Trophoblast cell (in vitro differentiated cells and primary cell): ENCODE measurements at regions not wholly inside any gene's neighbourhood (a gene's known extent, or its start where the extent isn't known, plus 50 kb on each side); places are given as distances from the start of the nearest gene placed in this dataset.
A peak's percentile ranks its signal among the peaks of the same experiment; 100 is the strongest.

Experiments used
- DNase-seq, 2 donors: peaks; one replicate each; pipeline ENCODE4 v3.0.0-alpha.2; 2016
- H2AFZ ChIP-seq: 2 replicates; pipeline ENCODE4 v1.6.1; 2013; ENCODE audit warnings: low read length, moderate library complexity, mild to moderate bottlenecking; ENCODE audit not compliant: insufficient read depth, poor library complexity
- H2AK5ac ChIP-seq: 2 replicates; pipeline ENCODE4 v1.6.1; 2013; ENCODE audit warnings: mild to moderate bottlenecking, low read length
- H2BK120ac ChIP-seq: 2 replicates; pipeline ENCODE4 v1.6.1; 2013; ENCODE audit warnings: low read length, mild to moderate bottlenecking, moderate library complexity; ENCODE audit not compliant: insufficient read depth, poor library complexity
- H2BK12ac ChIP-seq: 2 replicates; pipeline ENCODE4 v1.6.1; 2013; ENCODE audit warnings: mild to moderate bottlenecking, low read length, moderate library complexity
- H2BK5ac ChIP-seq: 2 replicates; pipeline ENCODE4 v1.6.1; 2013; ENCODE audit warnings: low read length, low read depth, moderate library complexity, mild to moderate bottlenecking; ENCODE audit not compliant: poor library complexity
- H3K14ac ChIP-seq: 2 replicates; pipeline ENCODE4 v1.6.1; 2013; ENCODE audit warnings: mild to moderate bottlenecking, low read length
- H3K18ac ChIP-seq: 2 replicates; pipeline ENCODE4 v1.6.1; 2013; ENCODE audit warnings: mild to moderate bottlenecking, low read length
- H3K23ac ChIP-seq: 2 replicates; pipeline ENCODE4 v1.6.1; 2013; ENCODE audit warnings: low read length
- H3K27ac ChIP-seq: 2 replicates; pipeline ENCODE4 v1.5.1; 2013; ENCODE audit warnings: low read depth, mild to moderate bottlenecking, inconsistent platforms, low read length, moderate library complexity
- H3K27me3 ChIP-seq: 2 replicates; pipeline ENCODE4 v1.6.1; 2013; ENCODE audit warnings: inconsistent platforms, mild to moderate bottlenecking, low read length, moderate library complexity; ENCODE audit not compliant: insufficient read depth
- H3K36me3 ChIP-seq, 2 experiments: 1 replicate in 1 of 2; 2 replicates in 1 of 2; pipeline ENCODE4 v1.6.1; 2013; ENCODE audit warnings: low read length in 2 of 2, mild to moderate bottlenecking in 2 of 2, moderate library complexity in 1 of 2; ENCODE audit not compliant: insufficient read depth in 2 of 2, control insufficient read depth in 1 of 2
- H3K4ac ChIP-seq: 2 replicates; pipeline ENCODE4 v1.6.1; 2013; ENCODE audit warnings: low read depth, mild to moderate bottlenecking, low read length, moderate library complexity
- H3K4me1 ChIP-seq, 2 experiments: 1 replicate in 1 of 2; 2 replicates in 1 of 2; pipeline ENCODE4 v1.6.1; 2013; ENCODE audit warnings: low read length in 2 of 2, mild to moderate bottlenecking in 2 of 2, moderate library complexity in 1 of 2; ENCODE audit not compliant: insufficient read depth in 2 of 2, control insufficient read depth in 1 of 2
- H3K4me2 ChIP-seq: 2 replicates; pipeline ENCODE4 v1.6.1; 2013; ENCODE audit warnings: inconsistent platforms, mild to moderate bottlenecking, low read length, moderate library complexity
- H3K4me3 ChIP-seq: 2 replicates; pipeline ENCODE4 v1.5.1; 2013; ENCODE audit warnings: mild to moderate bottlenecking, low read depth, low read length, inconsistent platforms
- H3K79me1 ChIP-seq: one replicate; pipeline ENCODE4 v1.6.1; 2013; ENCODE audit warnings: low read length
- H3K79me2 ChIP-seq: 2 replicates; pipeline ENCODE4 v1.6.1; 2013; ENCODE audit warnings: low read length, mild to moderate bottlenecking; ENCODE audit not compliant: control insufficient read depth, insufficient read depth, poor library complexity
- H3K9ac ChIP-seq: 2 replicates; pipeline ENCODE4 v1.6.1; 2013; ENCODE audit warnings: mild to moderate bottlenecking, low read length
- H3K9me3 ChIP-seq: 2 replicates; pipeline ENCODE4 v1.6.1; 2013; ENCODE audit warnings: low read depth, mild to moderate bottlenecking, control low read depth, inconsistent platforms, low read length; ENCODE audit not compliant: insufficient read depth
- H4K12ac ChIP-seq: 2 replicates; pipeline ENCODE4 v1.6.1; 2013; ENCODE audit warnings: low read depth, mild to moderate bottlenecking, low read length, moderate library complexity
- H4K8ac ChIP-seq: 2 replicates; pipeline ENCODE4 v1.6.1; 2013; ENCODE audit warnings: low read depth, mild to moderate bottlenecking, low read length, moderate library complexity
- H4K91ac ChIP-seq: one replicate; pipeline ENCODE4 v1.6.1; 2013; ENCODE audit warnings: low read depth, mild to moderate bottlenecking, low read length, moderate library complexity
- WGBS: extraction: QIAGEN DNeasy Blood & Tissue Kit; methylation state at CpG from one replicate; pipeline ENCODE4 v1.1.7; 2013; ENCODE audit warnings: missing lambda C conversion rate; ENCODE audit not compliant: insufficient read length, insufficient coverage; ENCODE audit errors: extremely low coverage; 5-methylcytosine and 5-hydroxymethylcytosine counted together

DNA sequence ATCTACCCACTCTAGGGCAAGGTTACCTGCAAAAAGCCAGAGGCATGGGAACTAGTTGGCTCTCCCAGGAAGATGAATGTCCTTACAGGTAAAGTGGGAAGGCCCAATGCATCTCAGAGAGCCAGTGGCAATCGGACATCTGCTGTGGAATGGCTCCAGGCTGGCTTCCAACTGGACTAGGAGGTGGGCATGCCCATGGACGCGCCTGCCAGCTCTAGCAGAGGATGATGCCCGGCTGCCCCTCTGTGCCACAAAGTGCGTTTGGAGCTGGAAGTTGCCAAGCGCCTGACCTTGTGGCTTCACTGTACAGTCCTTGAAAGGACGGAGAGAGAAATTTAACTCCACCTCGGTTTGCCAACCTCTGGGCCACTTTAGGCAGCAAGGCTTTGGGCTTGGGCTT lies 84.4 kb downstream of the NR2F2 start:
- Histone ChIP-seq H3K9ac (no peak overlapping the region), H3K23ac (no peak overlapping the region), H2AK5ac (no peak overlapping the region), H4K91ac (no peak overlapping the region), H3K4me3 (no peak overlapping the region), H2BK5ac (no peak overlapping the region), H3K79me2 (no peaks in the 10 kb centered on the region), H2BK12ac (no peak overlapping the region), H3K4me1 (peaks cover 10 to 12% of the 10 kb centered on the region in 2 experiments), H4K12ac (no peak overlapping the region), H2BK120ac (no peak overlapping the region), H3K9me3 (no peaks in the 10 kb centered on the region), H4K8ac (no peak overlapping the region), H3K27ac (no peak overlapping the region), H3K18ac (no peak overlapping the region), H3K79me1 (no peaks in the 10 kb centered on the region), H3K14ac (no peak overlapping the region), H3K36me3 (no peaks in the 10 kb centered on the region), H3K4me2 (no peak overlapping the region), H3K4ac (no peak overlapping the region), H3K27me3 (peaks cover 63% of the 10 kb centered on the region), H2AFZ (no peak overlapping the region)
- WGBS: no CpG with 5 or more reads among the region's 8 CpGs
- no peak for DNase-seq

DNA sequence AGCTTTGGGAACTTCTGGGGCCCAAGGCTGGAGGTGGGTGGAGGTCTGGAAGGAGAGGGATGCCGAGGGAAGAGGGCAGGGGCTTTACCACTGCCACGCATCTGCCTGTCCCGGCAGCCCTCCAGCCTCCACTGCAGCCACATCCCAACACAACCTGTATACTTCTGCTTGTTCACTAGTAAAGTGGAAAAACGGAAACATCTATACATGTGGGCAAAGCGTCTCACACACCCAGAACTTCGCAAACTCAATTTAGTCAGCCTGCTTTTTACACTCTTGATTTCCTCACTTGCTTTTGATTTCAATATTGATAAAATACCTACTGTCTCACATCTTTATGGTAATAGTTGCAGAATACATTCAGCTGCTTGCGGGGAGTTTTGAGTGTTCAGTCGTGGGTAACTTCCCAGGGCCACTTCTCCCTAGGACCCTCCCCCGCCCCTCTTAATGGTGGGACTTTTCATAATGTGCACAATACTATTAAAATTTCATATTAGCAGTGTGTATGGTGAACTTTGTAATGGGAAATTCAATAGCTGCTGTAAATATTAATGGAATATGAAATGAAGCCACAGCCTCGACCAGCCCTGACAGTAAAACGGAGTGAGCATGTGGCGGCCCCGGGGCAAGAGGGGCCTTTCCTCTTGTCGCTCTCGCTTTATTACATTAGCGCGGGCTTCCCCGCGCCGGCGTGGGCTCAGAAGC lies 85.2 kb downstream of the NR2F2 start:
- Histone ChIP-seq H3K27ac (no peak overlapping the region), H2AFZ (no peak overlapping the region), H3K18ac (no peak overlapping the region), H3K4me1 (peaks cover 10 to 12% of the 10 kb centered on the region in 2 experiments), H3K9me3 (no peaks in the 10 kb centered on the region), H3K36me3 (no peaks in the 10 kb centered on the region), H2AK5ac (no peak overlapping the region), H3K79me2 (no peaks in the 10 kb centered on the region), H3K4ac (no peak overlapping the region), H4K12ac (no peak overlapping the region), H2BK12ac (no peak overlapping the region), H4K8ac (no peak overlapping the region), H3K79me1 (no peaks in the 10 kb centered on the region), H2BK5ac (no peak overlapping the region), H3K4me2 (no peak overlapping the region), H3K4me3 (no peak overlapping the region), H4K91ac (no peak overlapping the region), H3K27me3 (peaks cover 58% of the 10 kb centered on the region), H3K9ac (no peak overlapping the region), H3K23ac (no peak overlapping the region), H2BK120ac (no peak overlapping the region), H3K14ac (no peak overlapping the region)
- no peak for DNase-seq
- WGBS: no CpG with 5 or more reads among the region's 21 CpGs

DNA sequence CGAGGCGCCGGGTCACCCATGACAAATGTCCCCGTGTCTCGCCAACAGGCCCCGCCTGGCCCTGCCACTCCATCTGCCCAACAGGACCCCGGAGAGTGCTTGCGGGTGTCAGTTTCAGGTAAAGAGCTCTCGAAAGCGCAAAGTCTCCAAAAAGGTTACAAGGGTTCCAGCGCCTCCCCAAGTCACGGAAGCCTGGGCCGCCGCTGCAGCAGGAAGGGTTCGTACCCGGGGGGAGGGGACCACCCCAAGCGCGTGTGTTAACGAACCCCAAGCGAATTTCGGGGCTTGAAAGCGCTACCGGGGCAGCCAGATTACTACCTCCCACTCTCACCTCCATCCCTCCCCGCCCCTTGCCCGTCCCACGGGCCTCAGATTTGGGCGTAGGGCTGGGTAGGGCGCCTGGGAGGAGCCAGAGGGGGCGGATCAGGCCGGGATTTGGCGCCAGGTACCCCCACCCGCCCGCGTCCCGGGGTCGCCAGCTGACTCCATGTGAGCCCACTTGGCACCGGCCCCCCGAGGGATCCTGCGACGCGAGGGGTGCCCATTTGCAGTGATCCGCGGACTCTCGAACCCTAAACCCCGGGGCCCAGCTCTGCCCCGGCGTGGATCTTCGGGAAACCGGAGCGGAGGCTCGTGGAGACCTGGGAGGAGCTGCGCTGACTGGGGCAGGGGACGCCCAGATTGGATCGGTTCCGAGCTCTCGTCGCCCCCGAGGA lies 85.9 kb downstream of the NR2F2 start:
- no peak overlapping the region for H3K27ac ChIP-seq
- no peak for DNase-seq
- H2BK120ac ChIP-seq: no peak overlapping the region
- H3K9ac ChIP-seq: no peak overlapping the region
- H3K23ac ChIP-seq: no peak overlapping the region
- H2AK5ac ChIP-seq: no peak overlapping the region
- no peak overlapping the region for H4K8ac ChIP-seq
- H3K27me3 ChIP-seq: peaks cover 53% of the 10 kb centered on the region
- peak overlapping the region; percentile 38 for H2AFZ ChIP-seq
- H3K36me3 ChIP-seq: no peaks in the 10 kb centered on the region
- H3K79me1 ChIP-seq: no peaks in the 10 kb centered on the region
- WGBS: no CpG with 5 or more reads among the region's 58 CpGs
- no peak overlapping the region for H2BK12ac ChIP-seq
- peaks cover 10 to 12% of the 10 kb centered on the region in 2 experiments for H3K4me1 ChIP-seq
- no peak overlapping the region for H3K4me3 ChIP-seq
- no peak overlapping the region for H4K91ac ChIP-seq
- no peaks in the 10 kb centered on the region for H3K9me3 ChIP-seq
- no peak overlapping the region for H3K18ac ChIP-seq
- H3K4ac ChIP-seq: no peak overlapping the region
- peak overlapping the region; percentile 43 for H3K4me2 ChIP-seq
- no peak overlapping the region for H3K14ac ChIP-seq
- H2BK5ac ChIP-seq: no peak overlapping the region
- no peaks in the 10 kb centered on the region for H3K79me2 ChIP-seq
- no peak overlapping the region for H4K12ac ChIP-seq

DNA sequence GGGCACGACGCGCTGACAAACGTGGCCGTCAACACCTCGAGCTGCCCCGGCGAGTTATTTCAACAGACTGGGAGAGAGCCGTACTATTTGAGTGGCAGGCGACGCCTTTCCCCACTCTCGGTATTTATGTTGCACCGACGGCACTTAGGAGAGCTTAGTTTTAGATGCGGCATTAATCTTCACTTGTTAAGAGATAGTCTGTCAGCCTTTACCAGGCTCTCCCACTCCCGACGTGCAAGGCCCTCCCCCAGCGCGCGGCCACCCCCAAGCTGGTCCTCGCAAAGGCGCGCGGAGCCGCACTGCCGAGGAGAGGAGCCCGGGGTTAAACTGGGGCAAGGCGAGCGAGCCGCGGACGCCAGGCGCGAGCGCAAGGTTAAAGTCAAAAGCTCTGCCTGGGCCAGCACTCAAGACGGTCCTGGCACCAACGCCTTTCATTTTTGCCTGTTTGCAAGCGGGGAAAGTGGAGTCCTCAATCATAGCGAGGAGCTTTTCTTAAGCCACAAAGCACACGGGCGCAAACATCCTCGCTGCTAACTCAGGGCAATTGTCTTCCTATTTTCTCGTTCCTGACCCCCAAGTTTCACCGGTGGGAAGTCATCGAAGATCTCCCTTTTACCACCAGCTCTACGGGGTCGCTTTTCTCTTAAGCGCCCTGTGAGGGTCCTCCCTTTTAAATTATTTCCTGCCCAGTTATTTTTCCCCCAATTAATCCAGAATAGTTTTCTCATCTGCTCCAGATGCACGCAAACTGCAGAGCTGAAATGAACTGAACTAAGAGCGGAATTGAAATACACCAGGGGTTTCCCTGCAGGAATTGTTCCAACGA lies 86.6 kb downstream of the NR2F2 start:
- peak overlapping the region; percentile 38 for H2AFZ ChIP-seq
- H2BK12ac ChIP-seq: no peak overlapping the region
- H3K14ac ChIP-seq: no peak overlapping the region
- H3K79me1 ChIP-seq: no peaks in the 10 kb centered on the region
- no peaks in the 10 kb centered on the region for H3K79me2 ChIP-seq
- no peaks in the 10 kb centered on the region for H3K9me3 ChIP-seq
- H2BK5ac ChIP-seq: no peak overlapping the region
- H3K4me3 ChIP-seq: no peak overlapping the region
- no peak overlapping the region for H4K8ac ChIP-seq
- no peak overlapping the region for H3K9ac ChIP-seq
- H3K36me3 ChIP-seq: no peaks in the 10 kb centered on the region
- no peak overlapping the region for H3K18ac ChIP-seq
- peaks cover 53% of the 10 kb centered on the region for H3K27me3 ChIP-seq
- no peak overlapping the region for H4K12ac ChIP-seq
- no CpG with 5 or more reads among the region's 51 CpGs for WGBS
- no peak overlapping the region for H4K91ac ChIP-seq
- peak in 1 of 2 donors; percentile 23 for DNase-seq
- no peak overlapping the region for H3K4ac ChIP-seq
- H3K27ac ChIP-seq: no peak overlapping the region
- H2AK5ac ChIP-seq: no peak overlapping the region
- no peak overlapping the region for H2BK120ac ChIP-seq
- H3K23ac ChIP-seq: no peak overlapping the region
- H3K4me1 ChIP-seq: peaks cover 10 to 12% of the 10 kb centered on the region in 2 experiments
- peak overlapping the region; percentile 43 for H3K4me2 ChIP-seq
